HCT116 (cell line): ENCODE measurements at regions not wholly inside any gene's neighbourhood (a gene's known extent, or its start where the extent isn't known, plus 50 kb on each side); places are given as distances from the start of the nearest gene placed in this dataset.

ENCODE experiments used
- CTCF ChIP-seq, 3 experiments: fragments of 200-600 bp in 1 of 3; sonication (generic) in 1 of 3; IDR thresholded peaks in 2 of 3; conservative IDR thresholded peaks in 1 of 3; 2 replicates each; pipeline ENCODE4 v1.5.1; 2012 to 2017; ENCODE audit warnings: low read depth in 2 of 3, low read length in 2 of 3, antibody characterized with exemption in 1 of 3, borderline replicate concordance in 1 of 3, control low read depth in 1 of 3, mild to moderate bottlenecking in 1 of 3, mixed read lengths in 1 of 3, mixed run types in 1 of 3, moderate library complexity in 1 of 3; ENCODE audit not compliant: insufficient read depth in 1 of 3
- TCF7L2 ChIP-seq: IDR thresholded peaks from 2 replicates; pipeline ENCODE4 v1.7.0; 2011; ENCODE audit warnings: borderline replicate concordance, inconsistent platforms; ENCODE audit not compliant: insufficient read depth, insufficient read length; ENCODE audit errors: extremely low read depth

DNA sequence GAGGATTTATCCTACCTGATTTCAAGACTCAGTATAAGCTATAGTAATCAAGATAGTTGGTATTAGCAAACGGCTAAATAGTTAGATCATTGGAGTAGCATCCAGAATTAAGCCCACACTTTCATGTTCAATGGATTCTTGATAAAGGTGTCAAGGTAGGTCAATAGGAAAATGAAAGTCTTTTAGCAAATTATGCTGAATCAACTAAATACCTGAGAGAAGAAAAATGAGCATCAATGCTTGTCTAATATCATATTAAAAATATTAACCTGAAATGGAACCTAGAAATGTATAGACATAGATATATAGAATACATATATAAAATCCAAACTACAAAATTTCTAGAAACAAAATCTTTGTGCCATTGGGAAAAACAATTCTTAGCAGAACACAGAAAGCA is 685.6 kb downstream of the DTWD2 start:
- no peak for TF ChIP-seq CTCF (IDR thresholded peaks at IDR 0.05 in 2 of 3, conservative IDR thresholded peaks at IDR 0.05 in 1 of 3; ENCODE audit: borderline replicate concordance in 1 of 3, insufficient read depth in 1 of 3, low read depth in 2 of 3, low read length in 2 of 3)
- TF ChIP-seq TCF7L2, result no peak
